WTC11 (cell line): ENCODE measurements at regions not wholly inside any gene's neighbourhood (a gene's known extent, or its start where the extent isn't known, plus 50 kb on each side); places are given as distances from the start of the nearest gene placed in this dataset.

Experiments used
- ATAC-seq: fragments of 200-7000 bp; cut with Tn5 transposase; 2 replicates; pipeline ENCODE4 v1.10.0; 2021; ENCODE audit warnings: mild to moderate bottlenecking, moderate library complexity
- CTCF ChIA-PET: fragments of 300-600 bp; sonication (Branson Sonifier 250); formaldehyde crosslinking; loops from one replicate; lab custom pipeline; 2021; ENCODE audit warnings: antibody characterized with exemption; lab: Charles Lee
- POLR2A ChIA-PET: fragments of 350-600 bp; sonication (Branson Sonifier 250); formaldehyde crosslinking; loops from one replicate; lab custom pipeline; 2021; ENCODE audit warnings: antibody characterized with exemption; lab: Charles Lee
- DNase-seq: peaks from one replicate; pipeline ENCODE4 v3.0.0; 2021; ENCODE audit warnings: low spot score
- H3K27ac Mint-ChIP-seq: 2 replicates; pipeline ENCODE4 v1.8.0; 2021; ENCODE audit warnings: mixed read lengths
- H3K27me3 Mint-ChIP-seq: 2 replicates; pipeline ENCODE4 v1.8.0; 2021; ENCODE audit warnings: low read depth, mild to moderate bottlenecking, moderate library complexity, mixed read lengths
- H3K36me3 Mint-ChIP-seq: 2 replicates; pipeline ENCODE4 v1.8.0; 2021; ENCODE audit warnings: mixed read lengths
- H3K4me1 Mint-ChIP-seq: 2 replicates; pipeline ENCODE4 v1.8.0; 2022; ENCODE audit warnings: mixed read lengths
- H3K4me3 Mint-ChIP-seq: 2 replicates; pipeline ENCODE4 v1.8.0; 2021; ENCODE audit warnings: mild to moderate bottlenecking, moderate library complexity, mixed read lengths
- H3K9me3 Mint-ChIP-seq: 2 replicates; pipeline ENCODE4 v1.8.0; 2021; ENCODE audit warnings: mixed read lengths
- AFF4 ChIP-seq: sonication (generic); formaldehyde crosslinking; IDR thresholded peaks from 2 replicates; pipeline ENCODE4 v1.8.1; 2023; ENCODE audit warnings: mild to moderate bottlenecking, missing genetic modification reagents, borderline replicate concordance
- CREM ChIP-seq: sonication (generic); formaldehyde crosslinking; IDR thresholded peaks from 2 replicates; pipeline ENCODE4 v1.8.1; 2022; ENCODE audit warnings: mild to moderate bottlenecking, missing genetic modification reagents, moderate library complexity
- ERG ChIP-seq: fragments of 250-450 bp; sonication (Bioruptor Pico); IDR thresholded peaks from 2 replicates; pipeline ENCODE4 v1.8.0; 2021; ENCODE audit warnings: mild to moderate bottlenecking
- HMGXB4 ChIP-seq: sonication (generic); formaldehyde crosslinking; IDR thresholded peaks from 2 replicates; pipeline ENCODE4 v1.8.1; 2023; ENCODE audit warnings: mild to moderate bottlenecking, moderate library complexity, missing genetic modification reagents
- JUN ChIP-seq: sonication (generic); formaldehyde crosslinking; IDR thresholded peaks from 2 replicates; pipeline ENCODE4 v1.8.0; 2023; ENCODE audit warnings: mild to moderate bottlenecking, missing genetic modification reagents
- MXD4 ChIP-seq: fragments of 250-450 bp; sonication (Bioruptor Pico); IDR thresholded peaks from 2 replicates; pipeline ENCODE4 v1.8.0; 2021; ENCODE audit warnings: mild to moderate bottlenecking, moderate library complexity, borderline replicate concordance
- NFE2L1 ChIP-seq: sonication (generic); formaldehyde crosslinking; IDR thresholded peaks from 2 replicates; pipeline ENCODE4 v1.8.1; 2023; ENCODE audit warnings: missing genetic modification reagents
- RELA ChIP-seq: sonication (generic); formaldehyde crosslinking; IDR thresholded peaks from 2 replicates; pipeline ENCODE4 v1.8.1; 2022; ENCODE audit warnings: missing genetic modification reagents, mild to moderate bottlenecking, borderline replicate concordance
- SP1 ChIP-seq: sonication (generic); formaldehyde crosslinking; conservative IDR thresholded peaks from 2 replicates; pipeline ENCODE4 v1.8.1; 2022; ENCODE audit warnings: missing genetic modification reagents
- ZNF121 ChIP-seq: sonication (generic); formaldehyde crosslinking; IDR thresholded peaks from 2 replicates; pipeline ENCODE4 v1.8.0; 2023; ENCODE audit warnings: missing genetic modification reagents
- ZNF396 ChIP-seq: fragments of 250-450 bp; sonication (Bioruptor Pico); IDR thresholded peaks from 2 replicates; pipeline ENCODE4 v1.8.0; 2021; ENCODE audit warnings: mild to moderate bottlenecking, moderate library complexity, borderline replicate concordance
- ZNF423 ChIP-seq: fragments of 250-450 bp; sonication (Bioruptor Pico); IDR thresholded peaks from 2 replicates; pipeline ENCODE4 v2.1.2; 2022; ENCODE audit warnings: mild to moderate bottlenecking, moderate library complexity
- TF ChIP-seq, protein P1 (sequence below): sonication (generic); formaldehyde crosslinking; IDR thresholded peaks from 2 replicates; pipeline ENCODE4 v1.8.0; 2022; ENCODE audit warnings: mild to moderate bottlenecking, missing genetic modification reagents
- TF ChIP-seq, protein P2 (sequence below): sonication (generic); formaldehyde crosslinking; IDR thresholded peaks from 2 replicates; pipeline ENCODE4 v1.8.1; 2022; ENCODE audit warnings: mild to moderate bottlenecking, missing genetic modification reagents, moderate library complexity, borderline replicate concordance

- Mint-ChIP-seq H3K9me3 (no peaks in the 10 kb centered on the region), H3K36me3 (no peaks in the 10 kb centered on the region), H3K4me1 (peaks cover 27% of the 10 kb centered on the region), H3K4me3 (no peak overlapping the region), H3K27me3 (no peaks in the 10 kb centered on the region), H3K27ac (no peak overlapping the region)
- CTCF ChIA-PET = no interaction called here
- DNase-seq = no peak
- POLR2A ChIA-PET = no interaction called here
- peak; percentile 18; the same call in 1 of the 2 replicates for ATAC-seq
- no peak for TF ChIP-seq ZNF423 (CRISPR knock-in tag)
- no peak for TF ChIP-seq NFE2L1 (CRISPR knock-in tag)
- TF ChIP-seq MXD4 = no peak
Observed at GRCh38 chr12:93055221-93055620, 126.1 kb upstream of the EEA1 start.

DNA sequence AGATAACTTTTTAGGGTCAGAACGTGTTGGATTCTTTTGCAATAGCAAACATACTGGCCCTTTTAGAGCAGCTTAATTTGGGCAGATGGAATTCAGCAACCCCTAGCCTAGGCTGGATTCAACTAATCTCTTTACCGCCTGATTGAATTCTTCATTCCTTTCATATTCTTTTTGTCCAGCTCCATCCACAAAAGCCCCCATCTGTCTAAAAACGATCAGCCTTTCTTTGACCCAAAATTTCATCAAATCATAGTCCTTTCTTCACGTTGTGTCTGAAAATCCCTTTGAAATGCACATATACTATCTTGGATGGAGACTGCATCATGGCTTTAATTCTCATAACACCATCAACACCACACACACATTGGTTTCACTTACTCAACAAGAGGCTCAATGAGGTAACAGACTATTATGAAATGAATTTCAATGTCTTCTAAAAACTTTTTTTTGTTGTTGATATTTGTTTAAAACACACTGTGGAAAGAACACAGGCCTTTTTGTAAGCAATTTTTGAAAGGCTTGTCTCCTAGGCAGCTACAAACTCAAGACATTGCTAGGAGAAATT is 128.0 kb upstream of the EEA1 start:
- no peaks in the 10 kb centered on the region for H3K9me3 Mint-ChIP-seq
- no peaks in the 10 kb centered on the region for H3K36me3 Mint-ChIP-seq
- ChIA-PET POLR2A (interaction anchor here (0.6 kb wide), 1 partner anchor 349 kb away, joined by 5 read pairs; no protein-coding TSS in a partner anchor), CTCF (no interaction called here)
- peaks cover 34% of the 10 kb centered on the region for H3K4me1 Mint-ChIP-seq
- no peak overlapping the region for H3K27ac Mint-ChIP-seq
- no peak overlapping the region for H3K4me3 Mint-ChIP-seq
- H3K27me3 Mint-ChIP-seq = no peaks in the 10 kb centered on the region
- ATAC-seq (no peak), DNase-seq (no peak)
- no peak for TF ChIP-seq JUN (CRISPR knock-in tag)

- Mint-ChIP-seq H3K36me3 (no peaks in the 10 kb centered on the region), H3K27ac (no peak overlapping the region), H3K4me3 (no peak overlapping the region), H3K9me3 (no peaks in the 10 kb centered on the region), H3K27me3 (no peaks in the 10 kb centered on the region), H3K4me1 (peaks cover 34% of the 10 kb centered on the region)
- no peak for DNase-seq
- ChIA-PET POLR2A (no interaction called here), CTCF (interaction anchor here (2.1 kb wide), 1 partner anchor 40 kb away, joined by 7 read pairs; no protein-coding TSS in a partner anchor)
- ATAC-seq = no peak
- no peak for TF ChIP-seq HMGXB4
- TF ChIP-seq SP1 (CRISPR knock-in tag) = no peak
- no peak for TF ChIP-seq ERG (CRISPR knock-in tag)
- TF ChIP-seq, protein P1, sequence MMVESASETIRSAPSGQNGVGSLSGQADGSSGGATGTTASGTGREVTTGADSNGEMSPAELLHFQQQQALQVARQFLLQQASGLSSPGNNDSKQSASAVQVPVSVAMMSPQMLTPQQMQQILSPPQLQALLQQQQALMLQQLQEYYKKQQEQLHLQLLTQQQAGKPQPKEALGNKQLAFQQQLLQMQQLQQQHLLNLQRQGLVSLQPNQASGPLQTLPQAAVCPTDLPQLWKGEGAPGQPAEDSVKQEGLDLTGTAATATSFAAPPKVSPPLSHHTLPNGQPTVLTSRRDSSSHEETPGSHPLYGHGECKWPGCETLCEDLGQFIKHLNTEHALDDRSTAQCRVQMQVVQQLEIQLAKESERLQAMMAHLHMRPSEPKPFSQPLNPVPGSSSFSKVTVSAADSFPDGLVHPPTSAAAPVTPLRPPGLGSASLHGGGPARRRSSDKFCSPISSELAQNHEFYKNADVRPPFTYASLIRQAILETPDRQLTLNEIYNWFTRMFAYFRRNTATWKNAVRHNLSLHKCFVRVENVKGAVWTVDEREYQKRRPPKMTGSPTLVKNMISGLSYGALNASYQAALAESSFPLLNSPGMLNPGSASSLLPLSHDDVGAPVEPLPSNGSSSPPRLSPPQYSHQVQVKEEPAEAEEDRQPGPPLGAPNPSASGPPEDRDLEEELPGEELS (CRISPR knock-in tag) = no peak
Observed at GRCh38 chr12:93058280-93058679, 129.2 kb upstream of the EEA1 start.

- H3K27ac Mint-ChIP-seq = peak overlapping the region; percentile 1; the same call in 1 of the 2 replicates
- TF ChIP-seq ZNF121 (CRISPR knock-in tag) = no peak
- DNase-seq (no peak), ATAC-seq (no peak)
- no peaks in the 10 kb centered on the region for H3K27me3 Mint-ChIP-seq
- peaks cover 34% of the 10 kb centered on the region for H3K4me1 Mint-ChIP-seq
- ChIA-PET POLR2A (no interaction called here), CTCF (interaction anchor here (2.1 kb wide), 1 partner anchor 39 kb away, joined by 7 read pairs; no protein-coding TSS in a partner anchor)
- H3K36me3 Mint-ChIP-seq = no peaks in the 10 kb centered on the region
- H3K9me3 Mint-ChIP-seq = no peaks in the 10 kb centered on the region
- no peak overlapping the region for H3K4me3 Mint-ChIP-seq
Observed at GRCh38 chr12:93059288-93059687, 130.2 kb upstream of the EEA1 start.

GRCh38 chr12:93059925-93060665 is 131.0 kb upstream of the EEA1 start:
- H3K4me3 Mint-ChIP-seq = no peak overlapping the region
- H3K9me3 Mint-ChIP-seq = no peaks in the 10 kb centered on the region
- peaks cover 28% of the 10 kb centered on the region for H3K4me1 Mint-ChIP-seq
- H3K27me3 Mint-ChIP-seq = no peaks in the 10 kb centered on the region
- CTCF ChIA-PET = interaction anchor here (2.1 kb wide), 1 partner anchor 38 kb away, joined by 7 read pairs; no protein-coding TSS in a partner anchor
- H3K27ac Mint-ChIP-seq = no peak overlapping the region
- POLR2A ChIA-PET = no interaction called here
- no peak for DNase-seq
- ATAC-seq = no peak
- H3K36me3 Mint-ChIP-seq = no peaks in the 10 kb centered on the region
- TF ChIP-seq, protein P2, sequence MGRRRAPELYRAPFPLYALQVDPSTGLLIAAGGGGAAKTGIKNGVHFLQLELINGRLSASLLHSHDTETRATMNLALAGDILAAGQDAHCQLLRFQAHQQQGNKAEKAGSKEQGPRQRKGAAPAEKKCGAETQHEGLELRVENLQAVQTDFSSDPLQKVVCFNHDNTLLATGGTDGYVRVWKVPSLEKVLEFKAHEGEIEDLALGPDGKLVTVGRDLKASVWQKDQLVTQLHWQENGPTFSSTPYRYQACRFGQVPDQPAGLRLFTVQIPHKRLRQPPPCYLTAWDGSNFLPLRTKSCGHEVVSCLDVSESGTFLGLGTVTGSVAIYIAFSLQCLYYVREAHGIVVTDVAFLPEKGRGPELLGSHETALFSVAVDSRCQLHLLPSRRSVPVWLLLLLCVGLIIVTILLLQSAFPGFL (CRISPR knock-in tag) = no peak
- TF ChIP-seq RELA (CRISPR knock-in tag) (no peak), AFF4 (CRISPR knock-in tag) (no peak), CREM (CRISPR knock-in tag) (no peak), ZNF396 (no peak)
